ENCODE measurements at regions not wholly inside any gene's neighbourhood (a gene's known extent, or its start where the extent isn't known, plus 50 kb on each side); places are given as distances from the start of the nearest gene placed in this dataset.

- Histone ChIP-seq H3K4me1 (ENCODE audit: control insufficient read depth, insufficient read depth, low read length) (peaks cover 17% of the 10 kb centered on the region), H3K9me3 (ENCODE audit: control insufficient read depth, low read length) (no peaks in the 10 kb centered on the region)
These were observed 73.4 kb upstream of the NEUROD1 start for GRCh38 chr2:181753686-181754085.

GRCh38 chr2:181754105-181754504 lies 73.8 kb upstream of the NEUROD1 start:
- Histone ChIP-seq H3K9me3 (ENCODE audit: control insufficient read depth, low read length) (no peaks in the 10 kb centered on the region), H3K36me3 (ENCODE audit: control insufficient read depth, insufficient read depth, low read length) (no peaks in the 10 kb centered on the region), H3K27me3 (ENCODE audit: control insufficient read depth, insufficient read depth, low read length) (no peaks in the 10 kb centered on the region), H3K4me1 (ENCODE audit: control insufficient read depth, insufficient read depth, low read length) (peaks cover 17% of the 10 kb centered on the region), H3K4me3 (ENCODE audit: low read length) (no peak overlapping the region), H3K9ac (ENCODE audit: low read length) (no peak overlapping the region)

More at GRCh38 chr2:181753686-181754085, 73.4 kb upstream of the NEUROD1 start:
- Histone ChIP-seq H3K36me3 (ENCODE audit: control insufficient read depth, insufficient read depth, low read length) (no peaks in the 10 kb centered on the region), H3K9ac (ENCODE audit: low read length) (no peak overlapping the region), H3K27me3 (ENCODE audit: control insufficient read depth, insufficient read depth, low read length) (no peaks in the 10 kb centered on the region), H3K4me3 (ENCODE audit: low read length) (no peak overlapping the region)

- Histone ChIP-seq H3K9me3 (ENCODE audit: control insufficient read depth, low read length) (no peaks in the 10 kb centered on the region), H3K4me1 (ENCODE audit: control insufficient read depth, insufficient read depth, low read length) (peaks cover 17% of the 10 kb centered on the region), H3K9ac (ENCODE audit: low read length) (no peak overlapping the region), H3K4me3 (ENCODE audit: low read length) (no peak overlapping the region), H3K27me3 (ENCODE audit: control insufficient read depth, insufficient read depth, low read length) (no peaks in the 10 kb centered on the region), H3K36me3 (ENCODE audit: control insufficient read depth, insufficient read depth, low read length) (no peaks in the 10 kb centered on the region)
These were observed 74.9 kb upstream of the NEUROD1 start for GRCh38 chr2:181755181-181755580.

DNA sequence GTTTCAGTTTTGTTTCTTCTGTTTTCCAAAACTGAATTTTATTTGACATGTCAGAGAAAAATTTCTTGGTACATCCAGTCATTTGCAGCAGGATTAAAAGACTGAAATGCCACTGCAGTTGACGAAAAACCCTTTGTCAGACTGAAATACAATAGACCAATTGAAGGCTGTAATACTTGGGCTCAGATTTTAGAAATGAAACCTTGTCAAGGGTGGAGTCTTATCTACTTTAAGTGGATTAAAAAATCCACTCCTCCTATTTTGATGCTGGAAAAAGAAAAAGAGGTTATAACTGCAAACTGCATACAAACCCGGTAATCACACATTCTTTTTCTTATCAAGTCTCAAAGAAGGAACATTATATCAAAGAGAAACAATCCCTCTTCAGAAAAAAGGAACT lies 80.2 kb upstream of the NEUROD1 start:
- Histone ChIP-seq H3K4me3 (ENCODE audit: low read length) (no peak overlapping the region), H3K27me3 (ENCODE audit: control insufficient read depth, insufficient read depth, low read length) (no peaks in the 10 kb centered on the region), H3K4me1 (ENCODE audit: control insufficient read depth, insufficient read depth, low read length) (peaks cover 9% of the 10 kb centered on the region), H3K9ac (ENCODE audit: low read length) (no peak overlapping the region), H3K9me3 (ENCODE audit: control insufficient read depth, low read length) (no peaks in the 10 kb centered on the region), H3K36me3 (ENCODE audit: control insufficient read depth, insufficient read depth, low read length) (no peaks in the 10 kb centered on the region)

- H3K9ac ChIP-seq (ENCODE audit: low read length) = no peak overlapping the region
- no peaks in the 10 kb centered on the region for H3K9me3 ChIP-seq (ENCODE audit: control insufficient read depth, low read length)
- peaks cover 9% of the 10 kb centered on the region for H3K4me1 ChIP-seq (ENCODE audit: control insufficient read depth, insufficient read depth, low read length)
- no peak overlapping the region for H3K4me3 ChIP-seq (ENCODE audit: low read length)
- H3K36me3 ChIP-seq (ENCODE audit: control insufficient read depth, insufficient read depth, low read length) = no peaks in the 10 kb centered on the region
- no peaks in the 10 kb centered on the region for H3K27me3 ChIP-seq (ENCODE audit: control insufficient read depth, insufficient read depth, low read length)
These were observed 80.9 kb upstream of the NEUROD1 start for GRCh38 chr2:181761175-181761574.

DNA sequence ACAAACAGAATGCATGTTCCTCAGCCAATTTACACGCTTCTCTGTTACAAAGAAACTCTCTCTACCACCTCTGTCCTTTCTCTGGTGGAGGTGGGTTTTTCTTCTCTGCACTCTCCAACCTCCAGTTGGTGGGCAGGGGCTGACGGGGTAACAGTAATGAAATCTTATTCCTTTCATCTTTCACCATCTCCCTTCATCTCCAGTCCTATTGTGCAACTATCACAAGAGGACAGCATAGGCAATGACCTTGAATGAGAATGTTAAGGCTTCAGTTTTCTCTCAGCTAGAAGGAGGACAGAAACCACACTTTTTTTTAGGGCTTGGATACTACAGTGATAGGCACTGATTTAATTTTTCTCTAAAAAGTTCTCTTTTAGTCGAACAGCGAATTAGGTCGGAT lies 81.7 kb upstream of the NEUROD1 start:
- no peak overlapping the region for H3K9ac ChIP-seq (ENCODE audit: low read length)
- H3K27me3 ChIP-seq (ENCODE audit: control insufficient read depth, insufficient read depth, low read length) = no peaks in the 10 kb centered on the region
- H3K9me3 ChIP-seq (ENCODE audit: control insufficient read depth, low read length) = no peaks in the 10 kb centered on the region
- H3K4me3 ChIP-seq (ENCODE audit: low read length) = no peak overlapping the region
- no peaks in the 10 kb centered on the region for H3K36me3 ChIP-seq (ENCODE audit: control insufficient read depth, insufficient read depth, low read length)
- peaks cover 9% of the 10 kb centered on the region for H3K4me1 ChIP-seq (ENCODE audit: control insufficient read depth, insufficient read depth, low read length)

- Histone ChIP-seq H3K36me3 (ENCODE audit: control insufficient read depth, insufficient read depth, low read length) (no peaks in the 10 kb centered on the region), H3K27me3 (ENCODE audit: control insufficient read depth, insufficient read depth, low read length) (no peaks in the 10 kb centered on the region), H3K4me1 (ENCODE audit: control insufficient read depth, insufficient read depth, low read length) (peaks cover 9% of the 10 kb centered on the region), H3K9ac (ENCODE audit: low read length) (no peak overlapping the region), H3K4me3 (ENCODE audit: low read length) (no peak overlapping the region), H3K9me3 (ENCODE audit: control insufficient read depth, low read length) (no peaks in the 10 kb centered on the region)
These were observed 82.5 kb upstream of the NEUROD1 start for GRCh38 chr2:181762848-181763247.

GRCh38 chr2:181763423-181763822 lies 83.1 kb upstream of the NEUROD1 start:
- H3K4me3 ChIP-seq (ENCODE audit: low read length) = no peak overlapping the region

DNA sequence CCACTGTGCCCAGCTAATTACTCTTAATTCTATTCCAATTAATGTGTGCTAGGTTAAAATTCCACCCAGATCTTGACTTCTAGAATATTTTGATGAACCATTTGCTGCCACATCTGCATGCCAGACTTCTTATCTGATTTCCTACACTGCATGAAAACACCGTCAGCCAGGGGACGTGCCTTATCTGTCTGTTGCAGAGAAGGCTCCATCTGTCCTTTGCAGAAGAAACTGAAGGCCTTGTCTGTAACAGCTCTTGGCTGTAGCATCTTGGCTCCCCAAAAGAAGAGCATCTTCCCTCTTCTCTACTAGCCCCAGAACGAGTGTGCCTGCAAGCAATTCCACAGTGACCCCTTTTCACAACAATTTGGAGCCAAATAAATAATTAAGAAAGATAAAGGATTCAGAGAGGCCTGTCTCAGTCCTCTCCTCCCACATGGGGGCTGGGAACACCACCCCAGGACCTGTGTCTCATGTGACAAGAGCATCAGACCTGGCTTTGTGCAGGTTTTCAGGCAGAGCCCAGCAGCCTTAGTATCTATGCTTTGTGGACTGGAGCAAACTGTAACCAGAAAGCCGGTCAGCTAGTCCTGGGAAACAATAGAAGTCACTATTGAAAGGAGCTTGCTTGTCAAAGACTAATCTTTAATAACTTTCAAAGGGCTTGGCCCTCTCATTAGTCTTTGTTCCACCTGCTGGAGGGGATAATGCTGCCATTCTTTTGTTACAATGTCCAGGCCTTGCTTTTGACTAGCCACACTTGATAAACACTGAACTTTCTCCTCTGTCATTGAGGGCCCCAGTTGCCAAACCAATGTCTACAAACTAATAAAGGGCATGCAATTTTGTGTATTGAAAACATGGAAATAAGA lies 84.0 kb upstream of the NEUROD1 start:
- H3K36me3 ChIP-seq (ENCODE audit: control insufficient read depth, insufficient read depth, low read length) = no peaks in the 10 kb centered on the region
- no peak overlapping the region for H3K9ac ChIP-seq (ENCODE audit: low read length)
- no peak overlapping the region for H3K4me3 ChIP-seq (ENCODE audit: low read length)
- no peaks in the 10 kb centered on the region for H3K27me3 ChIP-seq (ENCODE audit: control insufficient read depth, insufficient read depth, low read length)
- H3K9me3 ChIP-seq (ENCODE audit: control insufficient read depth, low read length) = no peaks in the 10 kb centered on the region
- peaks cover 9% of the 10 kb centered on the region for H3K4me1 ChIP-seq (ENCODE audit: control insufficient read depth, insufficient read depth, low read length)

More at GRCh38 chr2:181763423-181763822, 83.1 kb upstream of the NEUROD1 start:
- Histone ChIP-seq H3K36me3 (ENCODE audit: control insufficient read depth, insufficient read depth, low read length) (no peaks in the 10 kb centered on the region), H3K9me3 (ENCODE audit: control insufficient read depth, low read length) (no peaks in the 10 kb centered on the region), H3K27me3 (ENCODE audit: control insufficient read depth, insufficient read depth, low read length) (no peaks in the 10 kb centered on the region), H3K4me1 (ENCODE audit: control insufficient read depth, insufficient read depth, low read length) (peaks cover 9% of the 10 kb centered on the region), H3K9ac (ENCODE audit: low read length) (no peak overlapping the region)

DNA sequence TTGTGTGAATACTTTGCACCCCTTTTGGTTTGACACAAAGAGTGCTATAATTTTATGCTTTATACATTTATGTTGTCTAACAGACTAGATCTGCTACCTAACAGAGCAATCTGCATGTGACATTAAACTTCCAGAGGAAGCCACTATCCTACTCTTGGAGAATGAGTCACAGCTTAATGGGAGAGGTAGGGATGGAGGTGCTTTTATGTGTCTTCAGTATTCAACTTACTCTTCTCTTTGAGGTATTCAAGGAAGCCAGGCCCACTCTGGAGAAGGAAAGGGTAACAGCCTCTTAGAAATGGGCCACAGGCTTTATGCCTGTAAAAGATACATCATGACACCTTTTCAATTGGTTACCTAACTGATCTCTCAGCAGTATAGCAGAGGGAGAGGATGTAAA lies 85.8 kb upstream of the NEUROD1 start:
- Histone ChIP-seq H3K9ac (ENCODE audit: low read length) (no peak overlapping the region), H3K4me1 (ENCODE audit: control insufficient read depth, insufficient read depth, low read length) (peaks cover 9% of the 10 kb centered on the region), H3K4me3 (ENCODE audit: low read length) (no peak overlapping the region), H3K36me3 (ENCODE audit: control insufficient read depth, insufficient read depth, low read length) (no peaks in the 10 kb centered on the region), H3K27me3 (ENCODE audit: control insufficient read depth, insufficient read depth, low read length) (no peaks in the 10 kb centered on the region), H3K9me3 (ENCODE audit: control insufficient read depth, low read length) (no peaks in the 10 kb centered on the region)

DNA sequence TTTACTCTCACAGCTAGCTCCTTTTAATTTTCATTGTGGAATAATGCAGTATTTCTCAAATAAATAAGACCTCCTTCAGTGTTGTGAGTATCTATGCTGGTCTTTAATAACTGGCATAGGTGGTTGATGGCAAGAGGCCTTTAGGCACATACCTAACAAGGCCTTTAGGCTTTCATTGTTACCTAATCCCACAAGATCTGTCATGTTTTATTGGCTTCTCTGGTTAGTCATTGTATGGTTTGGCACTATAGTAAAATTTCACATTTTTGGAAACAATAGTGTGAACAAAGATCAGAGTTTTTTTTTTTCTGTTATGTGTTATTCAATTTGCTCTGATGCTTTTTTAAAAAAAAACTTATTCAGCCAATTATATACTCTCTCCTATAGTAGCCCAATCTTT lies 89.8 kb upstream of the NEUROD1 start:
- Histone ChIP-seq H3K36me3 (ENCODE audit: control insufficient read depth, insufficient read depth, low read length) (no peaks in the 10 kb centered on the region), H3K9ac (ENCODE audit: low read length) (no peak overlapping the region), H3K4me3 (ENCODE audit: low read length) (no peak overlapping the region), H3K4me1 (ENCODE audit: control insufficient read depth, insufficient read depth, low read length) (no peaks in the 10 kb centered on the region), H3K27me3 (ENCODE audit: control insufficient read depth, insufficient read depth, low read length) (no peaks in the 10 kb centered on the region), H3K9me3 (ENCODE audit: control insufficient read depth, low read length) (no peaks in the 10 kb centered on the region)

GRCh38 chr2:181771356-181771755 lies 91.0 kb upstream of the NEUROD1 start:
- H3K27me3 ChIP-seq (ENCODE audit: control insufficient read depth, insufficient read depth, low read length) = no peaks in the 10 kb centered on the region
- no peaks in the 10 kb centered on the region for H3K36me3 ChIP-seq (ENCODE audit: control insufficient read depth, insufficient read depth, low read length)
- H3K4me3 ChIP-seq (ENCODE audit: low read length) = no peak overlapping the region
- H3K4me1 ChIP-seq (ENCODE audit: control insufficient read depth, insufficient read depth, low read length) = no peaks in the 10 kb centered on the region
- no peak overlapping the region for H3K9ac ChIP-seq (ENCODE audit: low read length)
- H3K9me3 ChIP-seq (ENCODE audit: control insufficient read depth, low read length) = no peaks in the 10 kb centered on the region
